Parathyroid adenoma (tissue), 2 donors: ENCODE measurements at regions not wholly inside any gene's neighbourhood (a gene's known extent, or its start where the extent isn't known, plus 50 kb on each side); places are given as distances from the start of the nearest gene placed in this dataset.

Experiments
- H2AFZ ChIP-seq: fragments of 300-600 bp; sonication (generic); one replicate; pipeline ENCODE4 v1.7.0; 2017; ENCODE audit warnings: antibody characterized with exemption, mild to moderate bottlenecking
- H3K27ac ChIP-seq: fragments of 300-600 bp; sonication (generic); one replicate; pipeline ENCODE4 v1.7.0; 2017
- H3K27me3 ChIP-seq: fragments of 300-600 bp; sonication (generic); one replicate; pipeline ENCODE4 v1.7.0; 2017; ENCODE audit warnings: low read length; ENCODE audit not compliant: control insufficient read depth, insufficient read depth
- H3K36me3 ChIP-seq: fragments of 300-600 bp; sonication (generic); one replicate; pipeline ENCODE4 v1.7.0; 2017; ENCODE audit warnings: low read length; ENCODE audit not compliant: control insufficient read depth, insufficient read depth
- H3K4me1 ChIP-seq: fragments of 300-600 bp; sonication (generic); one replicate; pipeline ENCODE4 v1.7.0; 2017; ENCODE audit warnings: control low read depth
- H3K4me2 ChIP-seq: fragments of 300-600 bp; sonication (generic); one replicate; pipeline ENCODE4 v1.7.0; 2017; ENCODE audit warnings: low read length
- H3K4me3 ChIP-seq: fragments of 300-600 bp; sonication (generic); one replicate; pipeline ENCODE4 v1.7.0; 2017; ENCODE audit warnings: low read depth, low read length
- H3K79me2 ChIP-seq: fragments of 300-600 bp; sonication (generic); one replicate; pipeline ENCODE4 v1.7.0; 2017; ENCODE audit warnings: control low read depth
- H3K9ac ChIP-seq: fragments of 300-600 bp; sonication (generic); one replicate; pipeline ENCODE4 v1.7.0; 2017; ENCODE audit warnings: mild to moderate bottlenecking
- H3K9me3 ChIP-seq: fragments of 300-600 bp; sonication (generic); one replicate; pipeline ENCODE4 v1.7.0; 2017; ENCODE audit warnings: low read length; ENCODE audit not compliant: control insufficient read depth
- CTCF ChIP-seq: fragments of 300-600 bp; sonication (generic); IDR thresholded peaks from one replicate; pipeline ENCODE4 v1.7.0; 2017; ENCODE audit warnings: antibody characterized with exemption, mild to moderate bottlenecking
- donor health status: primary hyperparathyroidism.

GRCh38 chr14:38848243-38848935, 254.6 kb downstream of the SEC23A start:
- H3K36me3 ChIP-seq, result no peaks in the 10 kb centered on the region
- H3K79me2 ChIP-seq, result no peaks in the 10 kb centered on the region
- no peaks in the 10 kb centered on the region for H3K9me3 ChIP-seq
- no peaks in the 10 kb centered on the region for H3K4me1 ChIP-seq
- no peak overlapping the region for H3K9ac ChIP-seq
- no peak overlapping the region for H3K4me3 ChIP-seq
- no peak overlapping the region for H3K27ac ChIP-seq
- no peak overlapping the region for H3K4me2 ChIP-seq
- TF ChIP-seq CTCF, result no peak
- H2AFZ ChIP-seq, result no peak overlapping the region
- H3K27me3 ChIP-seq, result no peaks in the 10 kb centered on the region

- no peak overlapping the region for H2AFZ ChIP-seq
- no peaks in the 10 kb centered on the region for H3K79me2 ChIP-seq
- no peaks in the 10 kb centered on the region for H3K27me3 ChIP-seq
- H3K4me3 ChIP-seq, result no peak overlapping the region
- no peak overlapping the region for H3K27ac ChIP-seq
- H3K4me1 ChIP-seq, result no peaks in the 10 kb centered on the region
- H3K9ac ChIP-seq, result no peak overlapping the region
- no peak overlapping the region for H3K4me2 ChIP-seq
- no peak for TF ChIP-seq CTCF
- H3K36me3 ChIP-seq, result no peaks in the 10 kb centered on the region
- no peaks in the 10 kb centered on the region for H3K9me3 ChIP-seq
These were observed 255.9 kb downstream of the SEC23A start for GRCh38 chr14:38847161-38847560.

- H3K27ac ChIP-seq, result no peak overlapping the region
These were observed 263.2 kb downstream of the SEC23A start for GRCh38 chr14:38839694-38840365.

GRCh38 chr14:38838979-38839323, 264.1 kb downstream of the SEC23A start:
- no peak overlapping the region for H3K4me2 ChIP-seq
- no peak overlapping the region for H3K4me3 ChIP-seq
- H3K9ac ChIP-seq, result no peak overlapping the region
- H3K9me3 ChIP-seq, result no peaks in the 10 kb centered on the region
- H3K79me2 ChIP-seq, result no peaks in the 10 kb centered on the region
- H3K27ac ChIP-seq, result no peak overlapping the region
- H3K36me3 ChIP-seq, result no peaks in the 10 kb centered on the region
- H3K4me1 ChIP-seq, result no peaks in the 10 kb centered on the region
- H2AFZ ChIP-seq, result no peak overlapping the region
- H3K27me3 ChIP-seq, result no peaks in the 10 kb centered on the region
- TF ChIP-seq CTCF, result no peak

More at GRCh38 chr14:38839694-38840365, 263.2 kb downstream of the SEC23A start:
- no peaks in the 10 kb centered on the region for H3K36me3 ChIP-seq
- H3K4me2 ChIP-seq, result no peak overlapping the region
- no peaks in the 10 kb centered on the region for H3K4me1 ChIP-seq
- H3K4me3 ChIP-seq, result no peak overlapping the region
- no peaks in the 10 kb centered on the region for H3K27me3 ChIP-seq
- no peak overlapping the region for H3K9ac ChIP-seq
- H3K79me2 ChIP-seq, result no peaks in the 10 kb centered on the region
- no peaks in the 10 kb centered on the region for H3K9me3 ChIP-seq
- no peak for TF ChIP-seq CTCF
- no peak overlapping the region for H2AFZ ChIP-seq
